Suppressor macrophage treated with lipopolysaccharide for 1 hour (primary cell): ENCODE measurements at regions not wholly inside any gene's neighbourhood (a gene's known extent, or its start where the extent isn't known, plus 50 kb on each side); places are given as distances from the start of the nearest gene placed in this dataset.

Experiments used
- DNase-seq, 3 donors: peaks; one replicate each; pipeline ENCODE4 v3.0.0-alpha.2; 2020 to 2022

DNA sequence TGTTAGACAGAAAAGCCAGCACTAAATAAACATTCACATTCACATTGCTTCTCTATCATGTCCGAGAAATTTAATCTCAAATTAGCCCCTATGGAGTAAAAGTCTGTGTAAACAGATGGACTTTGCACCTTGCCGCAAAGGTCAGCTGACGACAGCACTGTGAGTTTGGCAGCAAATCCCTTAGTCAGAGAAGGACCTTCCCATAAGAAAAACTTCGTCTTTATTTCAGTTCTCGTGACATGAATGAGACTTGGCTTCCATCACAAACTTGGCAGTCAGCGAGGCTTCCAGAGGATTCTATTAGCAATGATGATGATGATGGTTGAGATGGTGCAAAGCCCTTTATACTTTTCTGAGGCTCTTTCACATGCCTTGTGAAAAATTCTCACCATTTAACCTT lies 133.7 kb upstream of the IFNGR1 start:
- no peak for DNase-seq

GRCh38 chr6:137351890-137352289 lies 132.7 kb upstream of the IFNGR1 start:
- peak; percentile 88 to 95 (median 93) for DNase-seq

GRCh38 chr6:137350857-137351256 lies 131.7 kb upstream of the IFNGR1 start:
- DNase-seq, result no peak

- DNase-seq, result no peak
These were observed 131.0 kb upstream of the IFNGR1 start for GRCh38 chr6:137349856-137350830.

DNA sequence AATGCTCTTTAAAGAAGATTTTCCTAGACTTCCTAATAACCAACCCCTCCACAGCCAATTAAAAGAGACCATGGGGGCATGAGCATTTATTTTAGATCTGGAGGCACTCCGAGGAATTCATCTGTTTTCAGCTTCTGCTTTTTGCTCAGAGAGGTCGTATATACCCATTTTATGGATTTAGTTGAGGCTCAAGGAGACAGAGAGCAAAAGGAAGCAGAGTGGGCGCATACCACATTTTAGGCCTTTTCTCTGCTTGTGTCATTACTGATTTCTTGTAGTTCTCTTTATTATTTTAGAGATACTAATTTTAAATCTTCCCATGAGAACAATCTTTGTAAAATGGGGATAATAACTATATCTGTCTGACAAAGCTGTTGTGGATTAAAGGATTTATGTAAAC lies 129.6 kb upstream of the IFNGR1 start:
- DNase-seq, result no peak

DNA sequence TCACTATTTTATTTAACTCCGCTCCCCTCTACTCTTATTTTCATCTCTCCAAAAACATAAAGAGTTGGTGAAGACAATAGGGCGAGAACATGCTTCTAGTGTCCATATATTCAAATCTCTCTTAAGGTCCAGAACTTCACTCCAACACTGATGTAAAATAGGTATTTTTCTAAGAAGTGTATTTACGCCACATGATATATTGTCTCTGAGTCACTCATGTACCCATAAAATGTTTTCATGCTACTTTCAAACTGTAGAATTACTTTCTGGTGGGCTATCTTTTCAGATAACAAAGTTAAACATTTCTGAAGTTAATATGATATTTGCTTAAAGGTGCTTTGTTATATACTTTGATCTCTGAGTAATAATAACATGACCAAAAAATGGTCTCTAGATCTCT lies 124.1 kb upstream of the IFNGR1 start:
- no peak for DNase-seq

DNA sequence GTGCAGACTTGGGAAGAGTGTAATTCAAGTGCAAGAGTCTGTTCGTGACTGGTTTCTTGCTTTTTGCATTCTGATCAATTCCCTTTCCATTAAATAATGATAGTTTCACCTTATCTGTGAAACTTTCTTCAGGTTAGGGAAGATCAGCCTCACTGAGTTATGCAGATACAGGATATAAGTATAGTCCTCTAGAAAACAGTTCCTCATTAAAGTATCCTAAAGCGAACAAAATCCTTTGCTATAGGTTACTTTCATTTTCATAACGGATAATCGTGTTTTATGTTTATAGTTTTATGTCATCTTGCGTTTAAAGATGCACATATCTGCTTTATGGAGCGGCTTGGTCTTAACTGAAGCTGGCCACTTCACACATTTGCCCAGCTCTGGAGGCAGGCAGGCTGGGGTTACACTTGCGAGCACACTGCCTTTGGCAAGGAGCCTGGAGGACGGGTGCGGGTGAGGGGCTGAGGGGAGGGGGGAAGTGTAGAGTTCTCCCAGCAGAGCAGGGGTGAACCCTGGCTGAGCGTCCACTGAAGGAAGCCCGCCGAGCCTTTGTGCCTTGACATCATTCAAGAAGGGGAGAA lies 123.5 kb upstream of the IFNGR1 start:
- DNase-seq, result peak; percentile 11 to 20 (median 13)

DNA sequence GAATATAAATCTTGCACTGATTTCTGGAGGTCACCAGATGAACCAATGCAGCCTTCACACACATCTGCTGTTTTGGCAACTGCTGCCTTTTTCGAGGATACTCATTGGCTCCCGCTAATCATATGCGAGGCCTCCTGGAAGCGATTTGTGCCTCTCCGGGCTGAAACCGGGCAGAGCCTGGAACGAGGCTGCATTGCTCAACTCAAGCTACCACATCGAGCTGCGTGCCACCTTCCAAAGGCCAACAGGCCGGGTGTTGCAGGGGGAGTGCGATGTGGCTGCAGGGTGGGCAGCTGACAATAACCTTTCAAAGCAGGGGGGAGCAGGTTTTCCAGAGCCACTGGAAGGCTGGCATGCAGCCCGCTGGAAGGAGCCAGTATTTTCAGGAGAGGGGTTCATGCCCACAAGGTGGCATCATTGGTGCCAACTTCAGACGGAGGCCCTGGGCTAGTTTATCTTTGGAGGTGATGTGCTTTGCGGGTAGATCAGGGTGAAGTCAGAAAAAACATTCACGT lies 122.6 kb upstream of the IFNGR1 start:
- DNase-seq, result peak; percentile 42 to 52 (median 46)

DNA sequence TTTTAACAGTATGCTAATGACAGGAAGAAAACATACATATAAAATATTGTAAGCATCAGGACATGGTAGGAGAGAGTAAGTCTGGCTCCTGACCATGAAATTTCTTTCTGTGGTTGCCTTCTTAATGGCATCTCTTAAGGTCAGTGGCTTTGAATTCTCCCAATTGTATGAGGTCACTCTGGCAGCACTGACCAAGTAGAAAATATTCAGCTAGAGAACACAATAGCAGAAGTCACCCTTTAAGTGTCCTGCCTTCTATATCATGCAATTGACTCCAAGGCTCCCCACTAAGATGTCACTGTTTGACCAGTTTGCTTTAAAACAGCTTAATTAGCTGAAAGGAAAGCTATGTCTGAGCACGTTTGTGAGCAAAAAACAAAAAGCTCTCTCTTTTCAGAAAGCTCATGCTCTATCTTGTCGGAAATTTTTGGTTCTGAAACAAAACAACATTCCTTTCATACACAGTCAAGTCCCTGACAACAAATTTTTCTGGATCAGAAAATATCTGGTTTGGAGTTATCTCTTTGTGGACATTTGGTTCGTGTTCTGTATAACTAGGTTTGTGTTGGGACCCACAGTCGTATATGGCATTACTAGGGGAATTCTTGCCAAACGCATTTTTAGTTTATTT lies 120.9 kb upstream of the IFNGR1 start:
- no peak for DNase-seq

DNA sequence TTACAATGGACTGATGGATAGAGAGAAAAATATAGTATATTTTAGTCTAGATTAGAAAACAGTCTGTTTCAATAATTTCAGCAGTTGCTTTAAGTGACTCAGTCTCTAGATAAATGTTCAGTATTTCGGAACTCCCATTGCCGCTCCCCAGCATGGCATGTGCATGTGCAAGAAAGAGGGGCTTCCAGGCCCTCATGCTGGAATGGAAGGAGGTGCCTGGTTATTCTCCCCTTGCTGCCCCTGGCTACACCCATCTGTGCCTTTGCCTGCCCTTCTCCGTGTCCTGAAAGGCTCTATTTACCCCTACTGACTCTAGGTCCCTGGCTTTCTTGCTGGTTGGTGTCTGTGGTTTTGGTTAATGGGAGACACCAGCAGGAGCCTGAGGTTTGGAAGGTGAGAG lies 115.7 kb upstream of the IFNGR1 start:
- no peak for DNase-seq

DNA sequence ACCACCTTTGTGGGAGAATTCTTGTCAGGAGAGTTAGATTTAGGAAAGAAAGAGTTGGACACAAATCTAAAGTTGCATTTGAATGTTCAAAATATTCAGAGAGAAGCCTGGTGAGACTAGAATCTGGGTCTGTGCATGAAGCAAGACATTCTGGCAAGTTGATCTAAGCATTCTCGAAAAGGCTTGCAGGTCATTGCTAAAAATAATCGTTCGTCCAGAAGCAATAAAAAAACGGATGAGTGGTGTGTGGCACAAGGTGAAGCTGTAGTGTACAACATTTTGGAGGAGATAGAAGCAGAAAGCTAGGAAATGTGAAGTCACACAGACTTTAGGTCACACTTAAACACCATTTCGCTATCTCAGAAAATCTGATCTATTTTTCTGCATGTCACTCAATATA lies 114.9 kb upstream of the IFNGR1 start:
- no peak for DNase-seq

GRCh38 chr6:137332637-137333280 lies 113.6 kb upstream of the IFNGR1 start:
- DNase-seq, result no peak

DNA sequence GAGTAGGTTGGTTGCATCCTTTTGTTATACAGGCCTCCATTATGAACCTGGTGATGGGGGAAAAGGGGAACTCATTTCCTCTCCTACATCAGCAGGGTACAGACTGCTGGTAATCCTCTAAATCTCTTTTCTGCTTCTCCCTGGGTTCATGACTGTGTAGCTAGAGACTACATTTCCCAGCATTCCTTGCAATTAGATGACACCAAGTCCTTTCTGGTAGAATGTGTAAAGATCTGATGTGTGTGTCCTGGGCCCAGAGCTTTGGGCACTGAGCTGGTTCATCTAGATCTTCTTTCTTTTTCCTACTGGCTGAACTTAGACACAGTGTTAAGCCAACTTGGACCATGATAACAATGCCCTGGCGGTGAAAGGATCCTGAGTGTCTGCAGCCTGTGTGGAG lies 104.7 kb upstream of the IFNGR1 start:
- peak in 2 of 3 donors; percentile 13 to 22 for DNase-seq

GRCh38 chr6:137320271-137320670 lies 101.1 kb upstream of the IFNGR1 start:
- no peak for DNase-seq

DNA sequence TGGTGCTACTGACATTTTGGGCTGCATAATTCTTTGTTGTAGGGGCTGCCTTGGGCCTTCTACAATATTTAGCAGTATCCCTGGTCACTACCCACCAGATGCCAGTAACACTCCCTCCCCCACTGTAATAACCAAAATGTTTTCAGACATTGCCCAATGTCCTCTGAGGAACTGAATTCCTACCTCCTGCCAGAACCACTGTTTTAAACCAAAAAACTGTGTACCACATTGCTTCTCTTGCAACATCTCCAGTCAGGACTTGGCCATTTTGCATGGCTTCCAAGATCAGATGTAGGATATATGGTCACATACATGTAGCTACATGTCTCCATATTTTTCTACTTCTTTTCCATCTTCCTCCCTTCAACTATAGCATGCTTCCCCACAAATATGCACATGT lies 97.4 kb upstream of the IFNGR1 start:
- DNase-seq, result no peak

DNA sequence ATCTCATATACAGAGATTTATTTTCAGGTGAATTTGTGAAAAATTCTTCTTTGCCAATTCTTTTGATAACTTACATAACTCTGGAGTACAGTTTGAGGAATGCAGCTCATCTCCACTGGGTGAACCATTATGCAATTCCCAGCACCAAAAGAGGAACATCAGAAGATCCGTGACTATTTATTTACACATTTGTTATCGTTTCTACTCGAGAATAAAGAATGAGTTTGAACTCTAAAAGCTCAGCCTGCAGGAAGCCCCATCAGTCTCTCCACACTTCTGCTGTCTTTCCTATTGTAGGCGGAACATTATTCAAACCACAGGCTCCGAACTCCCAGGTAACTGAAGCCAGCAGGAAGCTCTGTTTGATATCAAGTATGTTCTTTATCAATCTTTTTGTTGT lies 95.9 kb upstream of the IFNGR1 start:
- peak; percentile 62 to 82 (median 82) for DNase-seq

- peak; percentile 81 to 90 (median 90) for DNase-seq
These were observed 95.0 kb upstream of the IFNGR1 start for GRCh38 chr6:137313928-137314855.

GRCh38 chr6:137313211-137313610 lies 94.0 kb upstream of the IFNGR1 start:
- DNase-seq, result no peak

GRCh38 chr6:137311940-137312339 lies 92.8 kb upstream of the IFNGR1 start:
- no peak for DNase-seq

DNA sequence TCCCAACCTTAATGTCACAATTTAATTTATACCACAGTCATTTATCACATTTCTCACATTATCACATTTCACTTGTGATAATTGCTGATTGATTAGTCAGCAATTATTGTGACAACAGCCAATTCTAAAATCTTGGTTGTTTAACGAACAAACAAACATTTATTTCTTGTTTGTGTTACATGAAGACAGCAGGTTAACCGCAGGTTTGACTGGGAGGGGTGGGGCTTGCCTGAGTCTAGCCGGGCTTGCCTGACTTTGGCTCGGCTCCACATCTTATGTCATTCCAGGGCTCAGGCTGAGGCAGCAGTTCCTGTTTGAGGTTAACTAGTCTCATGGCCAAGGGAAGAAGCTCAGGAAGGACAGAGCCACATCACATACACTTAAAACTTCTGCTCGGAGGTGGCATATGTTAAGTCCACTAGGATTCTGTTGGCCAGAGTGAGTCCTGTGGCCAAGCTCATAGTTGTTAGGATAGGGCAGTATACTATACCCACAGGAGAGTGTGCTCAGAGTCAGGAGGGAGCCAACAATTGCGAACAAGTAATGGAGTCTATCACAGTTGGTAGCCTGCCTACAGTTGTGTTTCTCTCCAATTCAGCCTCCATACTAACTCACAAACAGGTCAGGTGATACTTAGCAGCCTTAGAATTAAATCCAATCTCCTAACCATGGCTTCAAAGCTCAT lies 90.0 kb upstream of the IFNGR1 start:
- DNase-seq, result peak; percentile 84 to 85 (median 84)

DNA sequence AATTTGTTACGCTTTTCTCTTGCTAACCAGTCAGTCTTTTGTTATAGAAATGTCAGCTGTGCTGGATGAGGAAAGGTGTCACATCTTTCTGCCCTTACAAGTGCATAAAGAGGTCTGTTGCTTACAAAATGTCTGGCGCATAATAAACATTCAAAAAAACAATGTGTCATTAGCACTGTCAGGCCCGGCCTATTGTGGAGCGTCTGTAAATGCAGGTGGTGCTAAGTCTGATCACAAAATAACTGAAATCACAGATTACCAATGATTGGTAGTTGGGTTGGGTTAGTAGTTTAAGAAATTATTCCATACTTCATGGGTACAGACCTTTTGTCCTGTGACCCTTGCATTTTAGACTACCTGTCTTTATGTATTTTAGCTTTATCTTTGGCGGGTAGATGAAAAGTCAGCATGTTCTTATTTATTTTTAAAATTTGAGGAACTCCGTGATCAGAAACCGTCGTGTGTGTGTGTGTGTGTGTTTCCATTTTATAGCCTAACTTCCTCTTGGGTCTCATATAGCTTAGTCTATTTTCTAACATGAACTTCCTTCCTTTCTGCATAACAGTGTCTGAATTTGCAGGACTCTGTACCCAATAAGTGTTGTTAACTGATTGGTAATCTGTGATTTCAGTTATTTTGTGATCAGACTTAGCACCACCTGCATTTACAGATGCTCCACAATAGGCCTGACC lies 88.1 kb upstream of the IFNGR1 start:
- DNase-seq, result peak; percentile 59 to 85 (median 76)
